SJCRH30 (cell line): ENCODE measurements at regions not wholly inside any gene's neighbourhood (a gene's known extent, or its start where the extent isn't known, plus 50 kb on each side); places are given as distances from the start of the nearest gene placed in this dataset.
"Not testable (repeated sequence)": the region's sequence is repeated elsewhere in the genome, so short reads cannot be mapped to it uniquely, and the experiment has no call there.

Experiments
- DNase-seq, 2 experiments: peaks; one replicate each; pipeline ENCODE4 v3.0.0-alpha.2; 2015 to 2020
- H3K27ac ChIP-seq: fragments of 250-450 bp; sonication (Bioruptor Pico); 2 replicates; pipeline ENCODE4 v1.5.1; 2020; ENCODE audit warnings: mild to moderate bottlenecking, moderate library complexity
- H3K27me3 ChIP-seq: fragments of 250-450 bp; sonication (Bioruptor Pico); 2 replicates; pipeline ENCODE4 v1.5.1; 2020; ENCODE audit warnings: mild to moderate bottlenecking, moderate library complexity
- H3K36me3 ChIP-seq: fragments of 250-450 bp; sonication (Bioruptor Pico); 2 replicates; pipeline ENCODE4 v1.5.1; 2020; ENCODE audit warnings: mild to moderate bottlenecking, moderate library complexity
- H3K4me1 ChIP-seq: fragments of 250-450 bp; sonication (Bioruptor Pico); 2 replicates; pipeline ENCODE4 v1.5.1; 2020; ENCODE audit warnings: mild to moderate bottlenecking, moderate library complexity
- H3K4me3 ChIP-seq: fragments of 250-450 bp; sonication (Bioruptor Pico); 2 replicates; pipeline ENCODE4 v1.5.1; 2020; ENCODE audit warnings: mild to moderate bottlenecking, moderate library complexity
- H3K9me3 ChIP-seq: fragments of 250-450 bp; sonication (Bioruptor Pico); replicated peaks from 2 replicates; pipeline ENCODE4 v1.5.1; 2020; ENCODE audit warnings: mild to moderate bottlenecking, moderate library complexity

DNA sequence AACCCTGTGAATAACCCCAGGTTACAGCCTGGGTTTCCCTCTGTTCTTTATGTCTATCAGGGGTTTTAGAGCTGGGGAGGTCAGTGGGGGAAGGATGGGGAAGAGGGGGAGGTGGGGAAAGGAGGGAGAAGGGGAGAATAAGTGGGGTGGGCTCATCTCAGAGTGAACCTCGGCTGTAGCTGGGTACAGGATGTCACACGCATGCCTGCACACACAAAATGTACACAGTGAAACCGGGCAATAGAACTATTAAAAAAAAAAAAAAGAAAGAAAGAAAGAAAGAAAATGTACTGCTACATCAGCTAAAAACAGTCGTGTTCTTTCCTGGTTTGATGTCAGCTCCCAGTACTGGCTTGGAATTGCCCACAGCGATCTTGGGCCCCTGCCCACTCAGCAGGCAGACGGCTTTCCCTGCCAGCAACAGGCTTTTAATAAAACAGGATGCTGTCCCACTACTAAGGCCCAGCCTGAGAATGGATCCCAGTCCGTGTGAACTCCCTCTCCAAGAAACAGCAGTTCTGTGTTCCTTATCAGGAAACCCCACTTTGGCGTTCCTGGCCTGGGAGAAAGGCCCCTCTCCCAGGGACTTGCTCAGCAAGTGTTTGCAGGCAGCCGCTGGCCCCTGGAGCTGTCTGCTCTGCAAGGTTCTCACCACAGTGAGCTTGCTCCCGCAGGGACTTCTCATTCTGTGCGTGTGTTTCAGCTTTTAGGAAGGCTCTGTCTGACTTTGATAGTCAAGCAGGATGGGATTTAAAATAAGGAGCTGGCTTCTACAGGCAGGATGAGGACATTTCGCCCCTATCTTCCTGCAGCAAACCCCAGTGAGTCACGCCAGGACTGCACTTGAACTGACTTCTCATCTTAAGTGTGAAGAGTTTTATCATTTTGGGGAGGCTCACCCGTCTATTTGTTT lies 225.6 kb downstream of the BCL2L11 start:
- not testable (repeated sequence) for H3K4me1 ChIP-seq, H3K36me3 ChIP-seq, H3K9me3 ChIP-seq, H3K4me3 ChIP-seq, H3K27me3 ChIP-seq, H3K27ac ChIP-seq
- DNase-seq, result peak in 1 of 2 experiments; percentile 22

DNA sequence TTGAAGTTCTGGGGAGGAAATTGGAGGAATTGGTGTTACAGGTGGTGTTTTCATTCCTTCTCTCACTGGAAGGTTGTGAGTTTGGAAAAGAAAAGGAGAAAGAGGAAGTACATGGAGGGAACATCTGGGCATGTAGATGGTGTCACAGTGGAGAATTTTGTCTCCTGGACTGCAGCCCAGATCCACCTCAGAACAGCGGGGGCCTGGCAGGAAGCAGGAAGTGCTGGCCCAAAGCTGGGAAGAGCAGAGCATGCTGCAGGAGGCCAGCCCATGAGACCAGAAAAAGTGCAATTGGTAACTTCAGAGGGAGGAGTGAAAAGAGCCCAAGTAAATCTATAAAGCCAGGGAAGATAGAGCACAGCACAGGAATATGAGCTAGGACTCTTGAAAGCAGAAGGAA lies 227.0 kb downstream of the BCL2L11 start:
- not testable (repeated sequence) for H3K9me3 ChIP-seq, DNase-seq, H3K27me3 ChIP-seq, H3K27ac ChIP-seq, H3K4me3 ChIP-seq, H3K36me3 ChIP-seq, H3K4me1 ChIP-seq

DNA sequence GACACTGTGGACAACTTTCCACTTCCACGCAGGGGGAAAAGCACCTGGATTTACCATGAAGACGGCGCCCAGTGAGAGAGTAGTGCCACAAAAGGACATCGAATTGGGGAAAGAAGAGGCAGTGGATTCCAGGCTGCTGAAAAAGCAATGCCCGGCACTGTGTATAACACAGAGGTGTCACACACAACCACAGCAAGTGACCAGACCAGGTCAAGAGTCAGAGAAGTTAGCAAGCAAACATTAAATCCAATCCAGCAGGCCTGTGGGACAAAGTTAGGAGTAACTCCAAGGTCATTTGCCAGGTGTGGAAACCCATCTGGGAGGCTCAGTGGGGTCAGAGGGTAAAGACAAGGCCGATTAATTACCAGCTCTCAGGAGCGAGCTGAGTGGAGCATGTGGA lies 227.6 kb downstream of the BCL2L11 start:
- H3K27me3 ChIP-seq, H3K36me3 ChIP-seq, DNase-seq: not testable (repeated sequence)

DNA sequence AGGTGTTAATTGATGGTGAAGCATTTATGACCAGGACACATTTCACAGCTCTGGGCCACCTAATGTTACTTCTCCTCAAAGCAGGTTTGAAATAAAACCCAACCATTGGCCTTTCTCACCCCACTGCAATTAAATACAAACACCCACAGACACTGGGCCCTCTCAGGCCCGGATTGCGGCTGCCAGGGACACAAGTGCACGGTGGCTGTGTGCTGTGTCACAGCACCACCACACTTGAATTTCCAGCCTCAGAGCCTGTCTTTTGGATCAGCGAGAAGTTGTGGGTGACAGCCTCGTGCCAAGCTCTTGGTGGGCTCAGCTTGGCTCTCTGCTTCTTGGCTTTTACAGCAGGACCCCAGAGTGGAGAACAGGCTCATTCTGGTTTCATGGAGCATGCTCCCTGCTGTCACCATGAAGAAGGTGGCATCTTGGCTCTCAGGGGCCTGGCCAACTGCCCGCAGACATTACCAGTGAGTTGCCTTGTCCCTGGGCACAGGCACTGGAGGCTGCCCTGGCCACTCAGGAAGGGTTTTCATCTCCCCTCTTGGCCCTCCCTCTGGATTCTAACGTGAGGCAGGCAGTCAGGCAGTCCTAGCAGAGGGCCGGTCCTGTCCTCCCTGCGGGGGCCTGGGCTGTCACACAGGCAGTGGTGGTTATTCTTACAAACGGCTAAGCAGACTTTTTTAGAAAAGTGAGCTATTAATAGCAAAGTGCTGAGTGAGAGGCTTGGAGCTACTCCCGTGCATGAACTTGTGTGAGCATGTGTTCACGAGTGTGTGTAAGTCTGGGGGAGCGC lies 234.5 kb downstream of the BCL2L11 start:
- not testable (repeated sequence) for H3K27ac ChIP-seq, H3K4me3 ChIP-seq, DNase-seq, H3K4me1 ChIP-seq, H3K9me3 ChIP-seq, H3K27me3 ChIP-seq, H3K36me3 ChIP-seq

More for the DNA sequence above, 227.6 kb downstream of the BCL2L11 start:
- not testable (repeated sequence) for H3K27ac ChIP-seq, H3K9me3 ChIP-seq, H3K4me3 ChIP-seq, H3K4me1 ChIP-seq

DNA sequence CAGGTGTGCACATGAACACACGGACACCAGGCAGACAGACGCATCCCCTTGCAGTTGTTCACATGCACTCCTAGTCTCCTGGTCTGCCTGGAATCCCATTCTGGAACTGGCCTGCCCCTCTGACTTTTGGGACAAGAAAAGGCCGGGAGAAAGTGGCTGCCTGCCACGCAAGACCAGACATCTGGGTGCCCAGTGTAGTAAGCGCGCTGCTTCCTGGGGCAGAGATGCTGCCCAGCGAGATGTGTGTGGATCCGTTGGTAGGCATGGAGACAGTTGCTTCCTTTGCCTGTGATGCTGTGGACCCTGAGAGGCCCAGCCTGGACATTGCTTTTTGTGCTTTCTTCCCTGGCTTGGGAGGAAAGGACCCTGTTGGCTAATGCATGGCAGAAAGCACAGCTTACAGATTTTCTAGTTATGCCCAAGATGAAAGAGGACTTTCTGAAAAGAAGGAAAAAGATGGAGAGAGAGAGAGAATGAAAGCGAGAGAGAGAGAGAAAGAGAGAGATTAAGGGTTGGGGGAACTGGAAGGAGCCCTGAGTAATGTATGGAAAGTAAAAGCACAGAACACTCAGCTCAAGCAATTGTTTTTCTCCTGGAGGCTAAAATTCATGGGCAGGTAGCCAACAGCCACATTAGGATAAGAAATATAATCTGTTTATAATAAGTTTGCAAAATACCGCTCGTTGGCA lies 235.3 kb downstream of the BCL2L11 start:
- not testable (repeated sequence) for H3K4me1 ChIP-seq, DNase-seq, H3K4me3 ChIP-seq, H3K9me3 ChIP-seq, H3K27ac ChIP-seq, H3K27me3 ChIP-seq, H3K36me3 ChIP-seq

DNA sequence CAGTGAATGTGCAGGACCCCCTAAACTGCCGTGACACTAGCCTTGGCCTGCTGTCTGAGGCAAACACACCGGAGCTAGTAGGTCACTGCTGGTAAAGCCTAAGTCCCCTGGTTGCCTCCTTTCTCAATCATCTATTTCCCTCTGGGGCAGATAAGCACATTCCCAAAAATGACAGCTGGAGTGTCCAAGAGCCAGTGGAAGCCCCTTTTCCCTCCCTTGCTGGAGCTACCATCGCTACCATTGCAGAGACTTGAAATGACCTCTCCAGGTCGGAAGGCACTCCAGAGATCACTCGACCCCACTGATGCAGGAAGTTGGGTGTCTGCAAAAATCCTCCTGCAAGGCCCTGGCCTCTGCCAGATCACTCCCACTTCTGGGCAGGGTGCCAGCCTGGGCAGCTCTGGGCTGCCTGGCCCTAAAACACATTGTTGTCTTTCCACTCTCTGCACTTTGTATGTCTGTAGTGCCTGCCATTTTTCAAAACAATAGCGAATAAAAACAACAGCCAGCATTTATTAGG lies 235.9 kb downstream of the BCL2L11 start:
- H3K4me1 ChIP-seq, H3K4me3 ChIP-seq, H3K36me3 ChIP-seq, H3K9me3 ChIP-seq, H3K27ac ChIP-seq, H3K27me3 ChIP-seq: not testable (repeated sequence)
- DNase-seq, result peak; percentile 61 to 85

DNA sequence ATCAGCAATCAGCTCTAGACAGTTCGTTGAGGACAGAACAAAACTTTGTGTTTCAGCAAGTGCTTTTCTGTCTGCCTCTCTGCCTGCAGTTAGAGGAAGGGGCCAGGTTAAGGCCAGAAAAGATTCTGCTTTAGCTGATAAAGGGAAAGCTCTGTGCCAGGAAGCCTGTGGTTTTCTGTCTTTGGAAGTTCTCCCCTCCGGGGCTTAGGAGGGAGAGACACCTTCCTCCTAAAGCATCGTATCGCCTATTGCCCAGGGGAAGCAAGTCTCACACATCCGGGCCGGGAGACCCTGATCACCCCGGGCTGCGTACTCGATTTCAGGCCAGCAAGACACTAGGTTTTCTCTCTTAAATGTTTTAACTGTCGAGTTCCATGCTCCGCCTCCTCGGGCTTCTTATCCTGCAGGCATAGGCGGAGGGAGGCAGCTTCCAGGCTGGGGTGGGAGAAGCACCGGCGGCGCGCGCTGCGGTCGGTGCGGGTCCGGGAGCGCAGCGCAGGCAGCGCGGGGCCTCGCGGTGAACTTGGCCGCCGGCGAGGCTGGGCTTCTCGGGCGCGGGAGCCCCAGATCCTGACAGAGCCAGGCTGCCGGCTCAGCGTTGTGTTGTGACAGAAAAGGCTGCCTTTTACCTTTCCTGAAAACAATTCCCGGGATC lies 245.4 kb downstream of the BCL2L11 start:
- H3K9me3 ChIP-seq, H3K27ac ChIP-seq, H3K27me3 ChIP-seq, DNase-seq, H3K36me3 ChIP-seq, H3K4me3 ChIP-seq, H3K4me1 ChIP-seq: not testable (repeated sequence)

DNA sequence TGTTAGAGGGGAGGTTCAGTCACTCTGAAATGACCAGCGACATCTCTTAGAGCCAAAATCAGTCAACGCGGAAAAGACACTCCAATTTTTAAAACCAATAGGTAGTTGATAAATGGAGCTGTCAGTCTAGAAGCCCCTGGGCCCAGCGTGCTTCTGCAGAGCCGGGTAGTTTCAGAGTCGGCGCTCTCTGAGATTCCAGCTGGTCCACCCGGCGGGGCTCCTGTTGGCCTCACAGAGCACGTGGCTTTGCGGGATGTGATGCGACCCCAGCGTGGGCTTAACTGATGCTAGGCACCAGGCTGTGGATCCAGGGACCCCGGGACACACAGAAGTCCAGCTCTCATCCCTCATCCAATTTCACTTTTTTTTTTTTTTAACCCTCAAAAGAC lies 245.9 kb downstream of the BCL2L11 start:
- not testable (repeated sequence) for H3K36me3 ChIP-seq, H3K9me3 ChIP-seq, H3K27me3 ChIP-seq, H3K27ac ChIP-seq, H3K4me1 ChIP-seq, H3K4me3 ChIP-seq, DNase-seq

DNA sequence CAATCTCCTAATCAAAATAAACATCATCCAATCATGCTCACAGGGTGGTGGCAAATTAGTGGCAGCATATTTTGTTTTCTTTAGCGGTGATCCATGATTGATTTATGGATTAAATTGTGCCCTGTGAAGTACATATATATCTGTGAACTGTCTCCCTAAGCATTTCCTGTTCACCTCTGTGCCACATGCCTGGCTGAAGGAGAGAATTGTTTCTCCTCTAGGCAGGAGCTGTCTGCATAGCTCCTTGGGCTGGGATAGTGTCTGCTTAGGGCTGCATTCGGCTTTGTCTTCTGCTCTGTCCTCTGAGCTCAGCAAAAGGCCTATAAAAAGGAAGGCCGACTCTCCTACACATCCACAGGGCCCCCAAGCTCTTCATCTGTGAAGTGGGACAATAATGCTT lies 246.4 kb downstream of the BCL2L11 start:
- not testable (repeated sequence) for H3K4me3 ChIP-seq, H3K9me3 ChIP-seq, H3K36me3 ChIP-seq, H3K27ac ChIP-seq, H3K27me3 ChIP-seq, H3K4me1 ChIP-seq, DNase-seq

DNA sequence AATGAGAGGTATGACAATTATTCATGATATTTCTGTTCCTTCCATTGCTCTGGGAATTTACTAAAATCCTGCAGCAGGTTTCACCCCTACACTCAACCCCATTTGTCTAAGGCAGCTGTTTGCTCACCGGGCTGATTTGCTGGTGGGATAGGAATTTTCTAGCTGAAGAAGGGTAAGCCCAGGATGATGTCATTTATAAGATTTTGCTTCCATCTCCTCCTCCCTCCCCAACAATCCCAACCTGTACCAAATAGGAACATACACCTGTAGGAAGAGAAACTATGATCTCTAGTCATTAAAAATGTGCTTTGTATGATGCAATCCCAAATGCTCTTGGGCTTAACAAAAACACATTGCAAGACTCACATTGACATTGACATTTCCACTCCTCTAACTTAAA lies 247.2 kb downstream of the BCL2L11 start:
- H3K27me3 ChIP-seq, H3K9me3 ChIP-seq, H3K27ac ChIP-seq, H3K36me3 ChIP-seq, H3K4me1 ChIP-seq, H3K4me3 ChIP-seq: not testable (repeated sequence)
- peak; percentile 38 to 42 for DNase-seq

DNA sequence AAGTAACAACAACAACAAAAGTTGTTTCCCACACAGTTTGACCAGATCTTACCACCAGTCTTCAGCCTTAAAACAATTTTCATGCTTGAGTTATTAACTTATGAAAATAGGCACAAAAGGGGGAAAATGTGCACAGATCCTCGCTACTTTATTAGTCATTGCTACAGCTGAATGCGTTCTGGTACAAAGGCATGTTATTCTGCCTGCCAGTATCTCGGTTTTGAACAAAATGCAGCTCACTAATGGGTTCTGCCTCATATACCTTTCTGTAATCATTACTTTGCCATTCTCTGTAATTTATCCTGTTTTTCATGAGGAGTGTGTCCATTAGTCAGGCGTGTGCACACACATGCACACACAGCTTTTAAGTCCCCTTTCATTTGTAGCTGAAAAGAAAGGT lies 247.6 kb downstream of the BCL2L11 start:
- not testable (repeated sequence) for DNase-seq, H3K4me1 ChIP-seq, H3K27ac ChIP-seq, H3K9me3 ChIP-seq, H3K36me3 ChIP-seq, H3K27me3 ChIP-seq, H3K4me3 ChIP-seq

DNA sequence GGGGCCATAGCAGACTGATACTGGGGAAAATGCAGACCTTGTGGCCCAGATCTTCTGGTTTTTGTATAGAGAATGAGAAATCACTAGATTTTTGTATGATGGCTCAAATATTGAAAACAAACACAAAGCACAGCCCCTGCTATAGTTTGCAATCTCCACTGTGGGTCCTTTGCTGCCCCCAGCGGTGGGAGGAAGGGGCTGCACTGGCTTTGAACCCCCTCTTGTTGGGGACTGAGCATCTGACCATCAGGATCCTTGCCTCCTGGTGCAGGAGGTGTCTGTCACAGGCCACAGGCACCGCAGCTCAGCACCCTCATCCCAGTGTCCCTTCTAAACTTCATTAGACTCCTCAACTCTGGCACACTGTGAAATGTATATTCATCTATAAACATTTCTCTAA lies 252.3 kb downstream of the BCL2L11 start:
- DNase-seq, H3K4me3 ChIP-seq, H3K27me3 ChIP-seq, H3K27ac ChIP-seq, H3K36me3 ChIP-seq, H3K9me3 ChIP-seq, H3K4me1 ChIP-seq: not testable (repeated sequence)

DNA sequence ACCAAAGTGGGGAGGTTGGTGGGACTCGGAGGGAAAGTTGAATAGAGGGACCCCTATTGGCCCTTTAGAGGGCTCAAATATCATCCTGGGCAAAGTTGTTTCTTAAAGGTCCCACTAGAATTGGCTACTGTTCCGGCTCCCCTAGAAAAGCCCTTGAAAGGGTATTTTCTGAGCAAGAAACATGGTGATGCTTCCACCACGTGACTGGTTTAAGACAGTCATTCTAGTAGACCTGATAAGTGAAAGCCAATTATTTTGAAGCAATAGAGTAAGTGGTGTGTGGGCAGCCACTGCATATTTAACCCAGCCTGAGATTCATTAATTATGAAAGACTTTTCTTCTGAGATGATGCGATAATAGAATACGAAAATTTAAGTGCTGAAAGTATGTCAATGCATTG lies 253.3 kb downstream of the BCL2L11 start:
- not testable (repeated sequence) for H3K27me3 ChIP-seq, H3K27ac ChIP-seq, H3K4me3 ChIP-seq, H3K9me3 ChIP-seq, DNase-seq, H3K4me1 ChIP-seq, H3K36me3 ChIP-seq

DNA sequence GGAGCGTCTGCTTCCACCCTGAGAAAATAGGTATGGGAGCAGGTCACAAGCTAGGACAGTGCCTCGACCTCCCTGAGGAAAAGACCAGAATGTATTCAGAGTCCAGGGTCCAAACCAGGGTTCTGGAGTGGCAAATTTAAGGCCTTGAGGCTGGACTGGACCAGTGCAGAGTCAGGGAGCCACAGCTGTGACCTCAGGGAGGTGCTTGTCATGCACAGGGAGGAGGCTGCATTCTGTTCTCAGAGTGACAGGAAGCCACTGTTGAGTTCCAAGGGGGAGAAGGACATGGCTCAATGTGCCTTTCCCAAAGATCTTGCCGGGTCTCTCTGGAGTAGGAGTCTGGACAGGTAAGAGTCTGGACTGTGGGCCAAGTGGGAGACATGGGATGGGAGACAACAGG lies 254.0 kb downstream of the BCL2L11 start:
- H3K9me3 ChIP-seq, H3K27ac ChIP-seq: not testable (repeated sequence)

More for the DNA sequence above, 254.0 kb downstream of the BCL2L11 start:
- H3K36me3 ChIP-seq, H3K4me3 ChIP-seq, DNase-seq, H3K27me3 ChIP-seq, H3K4me1 ChIP-seq: not testable (repeated sequence)
